OCI-LY3 (cell line): ENCODE measurements at regions not wholly inside any gene's neighbourhood (a gene's known extent, or its start where the extent isn't known, plus 50 kb on each side); places are given as distances from the start of the nearest gene placed in this dataset.

ENCODE experiments used
- H2AFZ ChIP-seq: fragments of 200-600, 300-600 bp; shearing (Covaris generic); 2 replicates; pipeline ENCODE4 v1.6.0; 2014; ENCODE audit warnings: antibody characterized with exemption, low read depth, low read length
- H3K27ac ChIP-seq: fragments of 200-600, 300-600 bp; sonication (generic); 2 replicates; pipeline ENCODE4 v1.5.1; 2014; ENCODE audit warnings: mild to moderate bottlenecking, low read length, moderate library complexity, mixed read lengths
- H3K27me3 ChIP-seq: fragments of 200-600, 300-600 bp; sonication (generic); 2 replicates; pipeline ENCODE4 v1.6.1; 2014; ENCODE audit warnings: low read depth, low read length, mixed read lengths
- H3K36me3 ChIP-seq: fragments of 200-600, 300-600 bp; sonication (generic); replicated peaks from 2 replicates; pipeline ENCODE3; 2014; ENCODE audit warnings: low read depth, low read length, mixed read lengths
- H3K4me1 ChIP-seq: fragments of 300-600, 200-600 bp; sonication (generic); 2 replicates; pipeline ENCODE4 v1.6.1; 2014; ENCODE audit warnings: low read length, mixed read lengths
- H3K4me2 ChIP-seq: fragments of 200-600, 300-600 bp; sonication (generic); 2 replicates; pipeline ENCODE4 v1.6.1; 2014; ENCODE audit warnings: low read length, mixed read lengths
- H3K4me3 ChIP-seq: fragments of 300-600, 200-600 bp; sonication (generic); 2 replicates; pipeline ENCODE4 v1.5.1; 2014; ENCODE audit warnings: antibody characterized with exemption, mild to moderate bottlenecking, low read length, moderate library complexity
- H3K79me2 ChIP-seq: fragments of 300-600, 200-600 bp; shearing (Covaris generic); 2 replicates; pipeline ENCODE4 v1.6.1; 2014; ENCODE audit warnings: mild to moderate bottlenecking, low read length, mixed read lengths
- H3K9ac ChIP-seq: fragments of 300-600, 200-600 bp; shearing (Covaris generic); 2 replicates; pipeline ENCODE4 v1.6.0; 2014; ENCODE audit warnings: mild to moderate bottlenecking, low read length, moderate library complexity
- H3K9me3 ChIP-seq: fragments of 200-600, 300-600 bp; shearing (Covaris generic); 2 replicates; pipeline ENCODE4 v1.6.1; 2014; ENCODE audit warnings: low read length, mixed read lengths; ENCODE audit not compliant: insufficient read depth
- H4K20me1 ChIP-seq: fragments of 200-600, 300-600 bp; sonication (generic); 2 replicates; pipeline ENCODE4 v1.6.1; 2016; ENCODE audit warnings: low read length, mixed read lengths; ENCODE audit not compliant: insufficient read depth
- EZH2phosphoT487 ChIP-seq: fragments of 200-600 bp; shearing (Covaris generic); IDR thresholded peaks from 2 replicates; pipeline ENCODE4 v1.6.1; 2018; ENCODE audit warnings: antibody characterized with exemption, mixed run types, low read depth
- TF ChIP-seq, protein P1 (sequence below): fragments of 200-600, 300-600 bp; sonication (generic); IDR thresholded peaks from 2 replicates; pipeline ENCODE4 v1.5.1; 2014; ENCODE audit warnings: antibody characterized with exemption, low read length, low read depth

DNA sequence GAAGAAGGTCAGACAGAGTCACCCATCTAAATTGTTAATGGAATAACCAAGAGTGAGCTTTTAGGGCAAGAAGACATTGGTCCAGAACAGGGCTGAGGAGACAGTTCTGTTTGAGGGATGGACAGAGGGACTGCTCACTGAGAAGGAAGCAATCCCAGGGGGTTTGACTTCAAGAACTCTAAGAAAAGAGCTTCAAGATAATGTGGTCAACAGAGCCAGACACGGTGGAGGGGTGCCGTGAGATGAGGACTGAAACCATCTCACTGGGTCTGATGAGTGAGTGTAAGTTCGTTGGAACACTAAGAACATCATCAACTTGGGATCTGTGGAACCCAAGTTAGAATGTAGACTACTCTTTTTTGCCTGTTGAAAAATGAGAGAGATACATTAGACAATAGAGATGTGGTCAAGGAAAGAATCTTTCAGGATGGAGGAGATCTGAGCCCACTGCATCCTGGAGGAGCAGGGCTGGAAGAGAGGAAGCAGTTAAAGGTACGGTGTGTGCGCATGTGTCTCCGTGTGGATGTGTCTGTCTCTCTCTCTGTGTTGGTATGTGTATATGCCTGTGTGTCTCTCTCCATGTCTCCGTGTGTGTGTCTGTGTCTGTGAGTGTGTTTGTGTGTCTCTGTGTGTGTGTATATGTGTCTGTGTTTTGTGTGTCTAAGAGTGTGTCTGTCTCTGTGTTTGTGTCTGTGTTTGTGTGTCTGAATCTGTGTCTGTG is 172.1 kb downstream of the MYCN start:
- Histone ChIP-seq H2AFZ (no peak overlapping the region), H3K4me1 (no peaks in the 10 kb centered on the region), H3K9ac (no peak overlapping the region), H3K27ac (no peak overlapping the region), H4K20me1 (no peaks in the 10 kb centered on the region), H3K4me2 (no peak overlapping the region), H3K36me3 (no peaks in the 10 kb centered on the region), H3K4me3 (no peak overlapping the region), H3K27me3 (no peaks in the 10 kb centered on the region), H3K9me3 (no peaks in the 10 kb centered on the region), H3K79me2 (no peaks in the 10 kb centered on the region)
- no peak for TF ChIP-seq EZH2phosphoT487
- TF ChIP-seq, protein P1, sequence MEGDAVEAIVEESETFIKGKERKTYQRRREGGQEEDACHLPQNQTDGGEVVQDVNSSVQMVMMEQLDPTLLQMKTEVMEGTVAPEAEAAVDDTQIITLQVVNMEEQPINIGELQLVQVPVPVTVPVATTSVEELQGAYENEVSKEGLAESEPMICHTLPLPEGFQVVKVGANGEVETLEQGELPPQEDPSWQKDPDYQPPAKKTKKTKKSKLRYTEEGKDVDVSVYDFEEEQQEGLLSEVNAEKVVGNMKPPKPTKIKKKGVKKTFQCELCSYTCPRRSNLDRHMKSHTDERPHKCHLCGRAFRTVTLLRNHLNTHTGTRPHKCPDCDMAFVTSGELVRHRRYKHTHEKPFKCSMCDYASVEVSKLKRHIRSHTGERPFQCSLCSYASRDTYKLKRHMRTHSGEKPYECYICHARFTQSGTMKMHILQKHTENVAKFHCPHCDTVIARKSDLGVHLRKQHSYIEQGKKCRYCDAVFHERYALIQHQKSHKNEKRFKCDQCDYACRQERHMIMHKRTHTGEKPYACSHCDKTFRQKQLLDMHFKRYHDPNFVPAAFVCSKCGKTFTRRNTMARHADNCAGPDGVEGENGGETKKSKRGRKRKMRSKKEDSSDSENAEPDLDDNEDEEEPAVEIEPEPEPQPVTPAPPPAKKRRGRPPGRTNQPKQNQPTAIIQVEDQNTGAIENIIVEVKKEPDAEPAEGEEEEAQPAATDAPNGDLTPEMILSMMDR, result no peak

DNA sequence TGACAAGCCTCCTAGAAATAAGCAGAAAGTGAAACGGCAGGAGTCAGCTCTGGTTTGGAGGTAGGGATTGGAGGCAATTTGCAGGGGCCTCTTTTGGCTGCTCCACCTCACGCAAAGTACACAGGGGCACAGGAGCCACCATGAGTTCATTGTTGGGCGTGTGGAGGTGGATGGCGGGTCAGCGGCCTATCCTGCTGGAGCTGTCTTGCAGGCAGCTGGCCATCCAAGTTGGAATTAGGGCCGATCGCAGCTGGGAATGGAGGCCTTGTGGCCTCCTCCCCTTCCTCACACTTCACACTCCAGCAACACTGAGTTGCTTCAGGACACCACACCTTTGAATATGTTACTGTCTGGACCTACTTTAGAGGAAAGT is 171.5 kb downstream of the MYCN start:
- Histone ChIP-seq H4K20me1 (no peaks in the 10 kb centered on the region), H2AFZ (no peak overlapping the region), H3K27me3 (no peaks in the 10 kb centered on the region), H3K9ac (no peak overlapping the region), H3K9me3 (no peaks in the 10 kb centered on the region), H3K4me2 (no peak overlapping the region), H3K79me2 (no peaks in the 10 kb centered on the region), H3K4me1 (no peaks in the 10 kb centered on the region), H3K4me3 (no peak overlapping the region), H3K27ac (no peak overlapping the region), H3K36me3 (no peaks in the 10 kb centered on the region)
- TF ChIP-seq EZH2phosphoT487, result no peak
- TF ChIP-seq, protein P1, result no peak

DNA sequence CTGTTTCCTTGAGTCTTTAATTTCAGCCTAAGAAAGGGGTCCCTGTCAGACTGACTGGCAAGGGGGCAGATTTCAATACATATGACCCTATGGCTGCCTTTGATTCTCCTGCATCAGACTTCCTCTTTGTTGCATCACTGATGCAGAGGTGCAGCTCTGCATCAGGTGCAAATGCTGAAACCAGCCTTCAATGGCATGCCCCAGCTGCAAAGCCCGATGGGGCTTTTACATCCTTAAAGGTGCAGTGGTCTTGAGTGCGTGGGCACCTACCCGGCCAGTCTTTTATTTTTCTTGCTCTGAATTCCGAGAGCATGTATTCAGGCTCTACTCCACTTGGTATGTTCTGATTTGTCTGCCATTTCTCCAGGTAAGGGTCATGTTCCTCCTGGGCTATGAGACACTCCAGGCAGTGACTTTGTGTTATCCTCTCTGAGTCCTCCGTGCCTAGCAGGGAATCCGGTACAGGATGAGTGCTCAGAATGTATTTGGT is 169.5 kb downstream of the MYCN start:
- Histone ChIP-seq H3K9ac (no peak overlapping the region), H3K27me3 (no peaks in the 10 kb centered on the region), H4K20me1 (no peaks in the 10 kb centered on the region), H3K4me2 (no peak overlapping the region), H3K4me1 (no peaks in the 10 kb centered on the region), H3K4me3 (no peak overlapping the region), H3K36me3 (no peaks in the 10 kb centered on the region), H3K9me3 (no peaks in the 10 kb centered on the region), H3K79me2 (no peaks in the 10 kb centered on the region), H3K27ac (no peak overlapping the region), H2AFZ (no peak overlapping the region)
- TF ChIP-seq EZH2phosphoT487, result no peak

DNA sequence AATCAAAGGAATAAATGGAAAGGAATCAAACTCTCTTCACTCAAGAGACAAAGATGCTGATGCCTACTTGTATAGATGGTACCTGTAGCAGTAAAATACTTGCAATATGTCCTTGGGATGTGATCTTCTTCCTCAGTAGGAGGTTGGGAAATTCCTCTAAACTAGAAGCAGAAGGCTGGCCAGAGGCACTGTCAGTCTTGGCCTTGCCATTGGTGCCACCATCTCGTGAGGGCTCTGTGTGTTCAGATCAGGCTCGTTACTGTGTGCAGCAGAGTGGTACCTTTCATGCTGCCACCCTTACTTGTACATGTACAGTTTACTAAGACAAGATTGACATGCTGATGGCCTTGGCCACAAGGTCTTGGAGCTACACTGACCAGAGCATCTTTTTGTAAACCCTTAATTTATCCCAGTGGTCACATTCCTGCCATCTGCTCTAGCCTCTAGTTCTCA is 169.0 kb downstream of the MYCN start:
- Histone ChIP-seq H2AFZ (no peak overlapping the region), H3K79me2 (no peaks in the 10 kb centered on the region), H3K4me2 (no peak overlapping the region), H3K9me3 (no peaks in the 10 kb centered on the region), H3K36me3 (no peaks in the 10 kb centered on the region), H3K4me3 (no peak overlapping the region), H3K27me3 (no peaks in the 10 kb centered on the region), H3K4me1 (no peaks in the 10 kb centered on the region), H3K27ac (no peak overlapping the region), H3K9ac (no peak overlapping the region), H4K20me1 (no peaks in the 10 kb centered on the region)
- no peak for TF ChIP-seq EZH2phosphoT487
- TF ChIP-seq, protein P1, result no peak
